CD4-positive, alpha-beta T cell (primary cell): ENCODE measurements at regions not wholly inside any gene's neighbourhood (a gene's known extent, or its start where the extent isn't known, plus 50 kb on each side); places are given as distances from the start of the nearest gene placed in this dataset.

Source experiments
- ATAC-seq: fragments of 200-7000 bp; cut with Tn5 transposase; one replicate; pipeline ENCODE4 v1.10.0; 2022; ENCODE audit warnings: mild to moderate bottlenecking; ENCODE audit not compliant: poor library complexity
- CTCF ChIA-PET: fragments of 350-600 bp; sonication (Branson Sonifier 250); formaldehyde crosslinking; loops from one replicate; lab custom pipeline; 2021; ENCODE audit warnings: antibody characterized with exemption, inconsistent platforms; lab: Charles Lee
- POLR2A ChIA-PET: fragments of 350-600 bp; sonication (Branson Sonifier 250); formaldehyde crosslinking; loops from one replicate; lab custom pipeline; 2021; ENCODE audit warnings: antibody characterized with exemption, inconsistent platforms; lab: Charles Lee
- DNase-seq, 14 experiments: peaks; one replicate each; pipeline ENCODE4 v3.0.0-alpha.2; 2013 to 2020; ENCODE audit warnings: mixed read lengths in 2 of 14
- H3K27ac ChIP-seq, 2 donors: one replicate each; pipeline versions ENCODE4 v1.5.1 to v1.7.0; 2013; ENCODE audit warnings: low read length in 2 of 2, low read depth in 1 of 2, mild to moderate bottlenecking in 1 of 2
- H3K27me3 ChIP-seq, 2 experiments: 1 replicate in 1 of 2; 2 replicates in 1 of 2; pipeline versions ENCODE4 v1.6.1 to v1.7.0; 2013; ENCODE audit warnings: low read length in 2 of 2, control low read depth in 1 of 2, mild to moderate bottlenecking in 1 of 2, moderate library complexity in 1 of 2; ENCODE audit not compliant: insufficient read depth in 2 of 2, control insufficient read depth in 1 of 2
- H3K36me3 ChIP-seq: one replicate; pipeline ENCODE4 v1.6.1; 2013; ENCODE audit warnings: low read length, control low read depth; ENCODE audit not compliant: insufficient read depth
- H3K4me1 ChIP-seq: one replicate; pipeline ENCODE4 v1.6.1; 2013; ENCODE audit warnings: low read length, control low read depth; ENCODE audit not compliant: insufficient read depth
- H3K4me3 ChIP-seq: one replicate; pipeline ENCODE4 v1.5.1; 2013; ENCODE audit warnings: mild to moderate bottlenecking, low read length, moderate library complexity
- H3K9me3 ChIP-seq, 2 experiments: 1 replicate in 1 of 2; 2 replicates in 1 of 2; pipeline versions ENCODE4 v1.6.1 to v1.7.0; 2013; ENCODE audit warnings: low read length in 2 of 2, mild to moderate bottlenecking in 2 of 2, control low read depth in 1 of 2, moderate library complexity in 1 of 2; ENCODE audit not compliant: control insufficient read depth in 1 of 2, insufficient read depth in 1 of 2
- H3K27ac Mint-ChIP-seq: one replicate; pipeline ENCODE4 v1.8.0; 2020; ENCODE audit warnings: mixed read lengths
- H3K27me3 Mint-ChIP-seq: one replicate; pipeline ENCODE4 v1.8.0; 2021; ENCODE audit warnings: mixed read lengths
- H3K36me3 Mint-ChIP-seq: one replicate; pipeline ENCODE4 v1.8.0; 2021; ENCODE audit warnings: low read depth, mixed read lengths
- H3K4me1 Mint-ChIP-seq: one replicate; pipeline ENCODE4 v1.8.0; 2021; ENCODE audit warnings: low read depth, mixed read lengths
- H3K4me3 Mint-ChIP-seq: one replicate; pipeline ENCODE4 v1.8.0; 2020; ENCODE audit warnings: mild to moderate bottlenecking, mixed read lengths
- H3K9me3 Mint-ChIP-seq: one replicate; pipeline ENCODE4 v1.8.0; 2020; ENCODE audit warnings: mixed read lengths
- intact Hi-C, 2 experiments: fragments of 100-400 bp; cut with DNase I in 1 of 2; cut with micrococcal nuclease in 1 of 2; formaldehyde crosslinking; loops; one replicate each; pipeline versions ENCODE4 v1.15.1 to v1.9.0; 2023 to 2025; cut with DNase I, micrococcal nuclease
- TF ChIP-seq, protein P1 (sequence below): fragments of 200-600 bp; IDR thresholded peaks from one replicate; pipeline ENCODE4 v1.8.0; 2022; ENCODE audit warnings: antibody characterized with exemption, mild to moderate bottlenecking

DNA sequence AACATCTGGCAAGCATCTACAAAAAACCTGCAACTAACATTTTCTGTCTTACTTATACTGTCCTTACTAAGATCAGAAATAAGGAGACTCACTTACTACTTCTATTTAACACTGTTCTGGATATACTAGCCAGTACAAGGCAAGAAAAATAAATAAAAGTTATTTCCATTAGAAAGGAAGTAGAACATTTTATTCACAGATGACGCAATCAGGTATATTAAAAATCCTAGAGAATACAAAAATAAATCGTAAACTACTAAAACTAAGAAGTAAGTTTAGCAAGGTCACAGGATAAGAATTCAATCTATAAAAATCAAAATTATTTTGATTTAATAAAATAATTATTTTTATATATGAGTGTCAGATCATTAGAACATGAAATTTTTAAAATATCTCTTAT, 264.6 kb downstream of the BARHL2 start:
- no peak overlapping the region for H3K27ac ChIP-seq
- DNase-seq = no peak
- Mint-ChIP-seq H3K9me3 (peaks cover 3% of the 10 kb centered on the region), H3K36me3 (no peaks in the 10 kb centered on the region), H3K27me3 (peaks cover 5% of the 10 kb centered on the region), H3K4me1 (no peaks in the 10 kb centered on the region), H3K4me3 (no peak overlapping the region), H3K27ac (no peak overlapping the region)
- ATAC-seq = no peak
- intact Hi-C loops = no loop called here
- H3K27me3 ChIP-seq = no peaks in the 10 kb centered on the region
- no peaks in the 10 kb centered on the region for H3K4me1 ChIP-seq
- ChIA-PET POLR2A (no interaction called here), CTCF (no interaction called here)
- H3K4me3 ChIP-seq = no peak overlapping the region
- H3K36me3 ChIP-seq = no peaks in the 10 kb centered on the region
- H3K9me3 ChIP-seq = no peaks in the 10 kb centered on the region
- TF ChIP-seq, protein P1, sequence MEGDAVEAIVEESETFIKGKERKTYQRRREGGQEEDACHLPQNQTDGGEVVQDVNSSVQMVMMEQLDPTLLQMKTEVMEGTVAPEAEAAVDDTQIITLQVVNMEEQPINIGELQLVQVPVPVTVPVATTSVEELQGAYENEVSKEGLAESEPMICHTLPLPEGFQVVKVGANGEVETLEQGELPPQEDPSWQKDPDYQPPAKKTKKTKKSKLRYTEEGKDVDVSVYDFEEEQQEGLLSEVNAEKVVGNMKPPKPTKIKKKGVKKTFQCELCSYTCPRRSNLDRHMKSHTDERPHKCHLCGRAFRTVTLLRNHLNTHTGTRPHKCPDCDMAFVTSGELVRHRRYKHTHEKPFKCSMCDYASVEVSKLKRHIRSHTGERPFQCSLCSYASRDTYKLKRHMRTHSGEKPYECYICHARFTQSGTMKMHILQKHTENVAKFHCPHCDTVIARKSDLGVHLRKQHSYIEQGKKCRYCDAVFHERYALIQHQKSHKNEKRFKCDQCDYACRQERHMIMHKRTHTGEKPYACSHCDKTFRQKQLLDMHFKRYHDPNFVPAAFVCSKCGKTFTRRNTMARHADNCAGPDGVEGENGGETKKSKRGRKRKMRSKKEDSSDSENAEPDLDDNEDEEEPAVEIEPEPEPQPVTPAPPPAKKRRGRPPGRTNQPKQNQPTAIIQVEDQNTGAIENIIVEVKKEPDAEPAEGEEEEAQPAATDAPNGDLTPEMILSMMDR = no peak

DNA sequence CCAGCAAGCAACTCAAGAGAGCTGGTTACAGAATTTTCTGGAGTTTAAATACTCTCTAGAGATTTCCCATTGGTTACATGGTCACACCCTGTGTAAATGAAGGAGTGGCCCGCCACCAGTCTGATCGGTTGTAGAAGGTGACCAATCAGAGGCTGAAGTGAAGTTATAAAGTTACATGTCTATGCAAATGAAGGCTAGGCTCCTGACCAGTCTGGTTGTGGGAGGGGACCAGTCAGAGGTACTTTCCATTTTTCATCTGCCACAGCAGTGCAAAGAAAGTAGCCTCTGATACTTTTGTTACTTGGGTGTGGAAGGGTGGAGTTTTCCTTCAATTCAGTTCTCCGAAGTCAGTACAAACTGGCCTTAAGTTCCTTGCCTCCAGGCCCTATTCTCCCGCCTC, 273.7 kb downstream of the BARHL2 start:
- H3K27me3 Mint-ChIP-seq = peaks cover 29% of the 10 kb centered on the region
- H3K4me3 Mint-ChIP-seq = no peak overlapping the region
- H3K4me1 Mint-ChIP-seq = no peaks in the 10 kb centered on the region
- TF ChIP-seq, protein P1 = no peak
- ATAC-seq (no peak), DNase-seq (no peak)
- Histone ChIP-seq H3K27ac (no peak overlapping the region), H3K4me3 (no peak overlapping the region), H3K36me3 (no peaks in the 10 kb centered on the region), H3K27me3 (no peaks in the 10 kb centered on the region), H3K4me1 (no peaks in the 10 kb centered on the region), H3K9me3 (no peaks in the 10 kb centered on the region)
- intact Hi-C loops = no loop called here
- no peak overlapping the region for H3K27ac Mint-ChIP-seq
- ChIA-PET POLR2A (no interaction called here), CTCF (no interaction called here)
- no peaks in the 10 kb centered on the region for H3K9me3 Mint-ChIP-seq
- H3K36me3 Mint-ChIP-seq = no peaks in the 10 kb centered on the region

DNA sequence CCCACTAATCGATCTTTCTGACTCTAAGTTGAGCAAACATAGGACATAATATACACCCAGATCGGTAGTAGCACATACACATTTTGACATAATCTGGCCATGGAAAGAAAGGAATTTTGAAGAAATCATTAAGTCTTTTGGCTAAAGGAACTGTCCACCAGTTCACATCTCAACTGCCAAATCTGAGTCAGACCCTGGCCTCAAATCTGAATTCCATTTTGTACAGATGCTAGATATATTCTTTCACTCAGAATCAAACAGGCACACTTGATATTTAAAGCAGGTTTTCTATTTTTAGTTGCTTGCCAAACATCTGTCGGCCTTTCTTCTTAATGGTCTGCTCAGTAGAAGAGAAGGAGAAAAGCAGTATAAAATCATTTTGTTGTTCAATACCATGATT, 281.8 kb downstream of the BARHL2 start:
- Mint-ChIP-seq H3K27ac (no peak overlapping the region), H3K9me3 (no peaks in the 10 kb centered on the region), H3K27me3 (no peaks in the 10 kb centered on the region), H3K4me1 (no peaks in the 10 kb centered on the region), H3K4me3 (no peak overlapping the region), H3K36me3 (no peaks in the 10 kb centered on the region)
- ChIA-PET POLR2A (no interaction called here), CTCF (no interaction called here)
- Histone ChIP-seq H3K36me3 (no peaks in the 10 kb centered on the region), H3K27me3 (no peaks in the 10 kb centered on the region), H3K9me3 (no peaks in the 10 kb centered on the region), H3K4me3 (no peak overlapping the region), H3K4me1 (no peaks in the 10 kb centered on the region), H3K27ac (no peak overlapping the region)
- no peak for ATAC-seq
- TF ChIP-seq, protein P1 = no peak
- intact Hi-C loops = no loop called here
- no peak for DNase-seq
